ENCODE measurements at regions not wholly inside any gene's neighbourhood (a gene's known extent, or its start where the extent isn't known, plus 50 kb on each side); places are given as distances from the start of the nearest gene placed in this dataset.

- TF ChIP-seq CTCF (IDR thresholded peaks at IDR 0.05) (no peak), POLR2AphosphoS5 (IDR thresholded peaks at IDR 0.05) (no peak), POLR2A (IDR thresholded peaks at IDR 0.05) (no peak)
These were observed 280.1 kb upstream of the TMPO start for GRCh38 chr12:98235301-98235700.

All from breast epithelium (tissue), 3 donors.